KOPT-K1 (cell line): ENCODE measurements at regions not wholly inside any gene's neighbourhood (a gene's known extent, or its start where the extent isn't known, plus 50 kb on each side); places are given as distances from the start of the nearest gene placed in this dataset.
"Not testable (repeated sequence)": the region's sequence is repeated elsewhere in the genome, so short reads cannot be mapped to it uniquely, and the experiment has no call there.

ENCODE experiments used
- H3K27ac ChIP-seq: fragments of 200-600 bp; sonication (generic); 2 replicates; pipeline ENCODE4 v1.5.1; 2016; ENCODE audit warnings: antibody characterized with exemption, mild to moderate bottlenecking, low read depth, low read length; ENCODE audit not compliant: poor library complexity, severe bottlenecking
- H3K36me3 ChIP-seq: fragments of 200-600 bp; sonication (generic); 2 replicates; pipeline ENCODE4 v1.5.1; 2017; ENCODE audit warnings: antibody characterized with exemption, mild to moderate bottlenecking, low read length, moderate library complexity; ENCODE audit not compliant: insufficient read depth
- H3K9me3 ChIP-seq: fragments of 200-600 bp; sonication (generic); 2 replicates; pipeline ENCODE4 v1.5.1; 2017; ENCODE audit warnings: antibody characterized with exemption, low read length, mild to moderate bottlenecking; ENCODE audit not compliant: insufficient read depth, poor library complexity, severe bottlenecking

- Histone ChIP-seq H3K9me3 (no peaks in the 10 kb centered on the region), H3K36me3 (no peaks in the 10 kb centered on the region), H3K27ac (no peak overlapping the region)
Observed at GRCh38 chrY:19042306-19042958, 268.9 kb upstream of the HSFY2 start.

GRCh38 chrY:19026631-19027030, 253.1 kb upstream of the HSFY2 start:
- Histone ChIP-seq H3K9me3 (no peaks in the 10 kb centered on the region), H3K36me3 (no peaks in the 10 kb centered on the region), H3K27ac (no peak overlapping the region)

- Histone ChIP-seq H3K36me3 (no peaks in the 10 kb centered on the region), H3K9me3 (no peaks in the 10 kb centered on the region)
Observed at GRCh38 chrY:19023934-19024333, 250.4 kb upstream of the HSFY2 start.

GRCh38 chrY:19020193-19020592, 246.7 kb upstream of the HSFY2 start:
- no peaks in the 10 kb centered on the region for H3K36me3 ChIP-seq
- no peaks in the 10 kb centered on the region for H3K9me3 ChIP-seq
- H3K27ac ChIP-seq = no peak overlapping the region

More at GRCh38 chrY:19023934-19024333, 250.4 kb upstream of the HSFY2 start:
- H3K27ac ChIP-seq = no peak overlapping the region

- Histone ChIP-seq H3K9me3 (no peaks in the 10 kb centered on the region), H3K36me3 (no peaks in the 10 kb centered on the region), H3K27ac (no peak overlapping the region)
Observed at GRCh38 chrY:19016990-19017389, 243.5 kb upstream of the HSFY2 start.

GRCh38 chrY:19015854-19016253, 242.3 kb upstream of the HSFY2 start:
- H3K9me3 ChIP-seq = no peaks in the 10 kb centered on the region
- H3K36me3 ChIP-seq = no peaks in the 10 kb centered on the region
- no peak overlapping the region for H3K27ac ChIP-seq

GRCh38 chrY:19015213-19015612, 241.7 kb upstream of the HSFY2 start:
- no peaks in the 10 kb centered on the region for H3K36me3 ChIP-seq
- H3K9me3 ChIP-seq = no peaks in the 10 kb centered on the region
- H3K27ac ChIP-seq = no peak overlapping the region

- H3K9me3 ChIP-seq = peaks cover under 1% of the 10 kb centered on the region
- H3K36me3 ChIP-seq = no peaks in the 10 kb centered on the region
- H3K27ac ChIP-seq = no peak overlapping the region
Observed at GRCh38 chrY:19012985-19013384, 239.4 kb upstream of the HSFY2 start.

GRCh38 chrY:19011605-19012090, 238.1 kb upstream of the HSFY2 start:
- H3K27ac ChIP-seq = no peak overlapping the region

GRCh38 chrY:19006234-19006633, 232.7 kb upstream of the HSFY2 start:
- no peak overlapping the region for H3K27ac ChIP-seq
- H3K9me3 ChIP-seq = peaks cover 7% of the 10 kb centered on the region
- H3K36me3 ChIP-seq = no peaks in the 10 kb centered on the region

More at GRCh38 chrY:19011605-19012090, 238.1 kb upstream of the HSFY2 start:
- H3K9me3 ChIP-seq = peaks cover 7% of the 10 kb centered on the region
- H3K36me3 ChIP-seq = no peaks in the 10 kb centered on the region

- Histone ChIP-seq H3K36me3 (no peaks in the 10 kb centered on the region), H3K27ac (no peak overlapping the region), H3K9me3 (peaks cover 7% of the 10 kb centered on the region)
Observed at GRCh38 chrY:19005579-19005978, 232.0 kb upstream of the HSFY2 start.

- no peaks in the 10 kb centered on the region for H3K36me3 ChIP-seq
- H3K27ac ChIP-seq = no peak overlapping the region
- H3K9me3 ChIP-seq = no peaks in the 10 kb centered on the region
Observed at GRCh38 chrY:18997635-18998240, 224.2 kb upstream of the HSFY2 start.

GRCh38 chrY:18993480-18993879, 219.9 kb upstream of the HSFY2 start:
- no peak overlapping the region for H3K27ac ChIP-seq
- H3K36me3 ChIP-seq = no peaks in the 10 kb centered on the region
- H3K9me3 ChIP-seq = no peaks in the 10 kb centered on the region

GRCh38 chrY:18992684-18993083, 219.1 kb upstream of the HSFY2 start:
- not testable (repeated sequence) for H3K36me3 ChIP-seq, H3K9me3 ChIP-seq, H3K27ac ChIP-seq

- Histone ChIP-seq H3K9me3 (no peaks in the 10 kb centered on the region), H3K27ac (no peak overlapping the region), H3K36me3 (no peaks in the 10 kb centered on the region)
Observed at GRCh38 chrY:18989356-18989755, 215.8 kb upstream of the HSFY2 start.

- Histone ChIP-seq H3K36me3 (no peaks in the 10 kb centered on the region), H3K27ac (no peak overlapping the region), H3K9me3 (no peaks in the 10 kb centered on the region)
Observed at GRCh38 chrY:18966001-18966400, 192.5 kb upstream of the HSFY2 start.
